Subcutaneous abdominal adipose tissue (tissue), 5 donors: ENCODE measurements at regions not wholly inside any gene's neighbourhood (a gene's known extent, or its start where the extent isn't known, plus 50 kb on each side); places are given as distances from the start of the nearest gene placed in this dataset.
"Not testable (repeated sequence)": the region's sequence is repeated elsewhere in the genome, so short reads cannot be mapped to it uniquely, and the experiment has no call there.

Source experiments
- H3K27ac ChIP-seq: one replicate; pipeline ENCODE4 v1.7.0; 2013; ENCODE audit warnings: low read depth, mild to moderate bottlenecking, inconsistent platforms, low read length, moderate library complexity
- H3K27me3 ChIP-seq, 5 donors: one replicate each; pipeline ENCODE4 v1.7.0; 2013; ENCODE audit warnings: low read length in 5 of 5, inconsistent platforms in 1 of 5; ENCODE audit not compliant: control insufficient read depth in 5 of 5, insufficient read depth in 4 of 5
- H3K36me3 ChIP-seq, 5 donors: one replicate each; pipeline ENCODE4 v1.7.0; 2013; ENCODE audit warnings: low read length in 5 of 5; ENCODE audit not compliant: control insufficient read depth in 5 of 5, insufficient read depth in 5 of 5
- H3K4me1 ChIP-seq, 5 donors: one replicate each; pipeline ENCODE4 v1.7.0; 2013; ENCODE audit warnings: low read length in 5 of 5, mild to moderate bottlenecking in 3 of 5, moderate library complexity in 1 of 5; ENCODE audit not compliant: control insufficient read depth in 5 of 5, insufficient read depth in 5 of 5
- H3K4me3 ChIP-seq, 5 donors: one replicate each; pipeline ENCODE4 v1.7.0; 2013; ENCODE audit warnings: low read length in 5 of 5, low read depth in 1 of 5
- H3K9ac ChIP-seq, 5 donors: one replicate each; pipeline ENCODE4 v1.7.0; 2013; ENCODE audit warnings: low read length in 5 of 5, mild to moderate bottlenecking in 4 of 5, moderate library complexity in 3 of 5
- H3K9me3 ChIP-seq, 5 donors: one replicate each; pipeline ENCODE4 v1.7.0; 2013; ENCODE audit warnings: low read length in 5 of 5; ENCODE audit not compliant: control insufficient read depth in 5 of 5
- donor health status: healthy.
- donor health status: healthy.
- donor health status: healthy.
- donor health status: healthy.
- donor health status: healthy.

- H3K4me3 ChIP-seq, H3K9me3 ChIP-seq, H3K9ac ChIP-seq, H3K27me3 ChIP-seq, H3K4me1 ChIP-seq, H3K27ac ChIP-seq, H3K36me3 ChIP-seq: not testable (repeated sequence)
Measured at GRCh38 chr20:54983394-54984103, 508.2 kb downstream of the DOK5 start.

DNA sequence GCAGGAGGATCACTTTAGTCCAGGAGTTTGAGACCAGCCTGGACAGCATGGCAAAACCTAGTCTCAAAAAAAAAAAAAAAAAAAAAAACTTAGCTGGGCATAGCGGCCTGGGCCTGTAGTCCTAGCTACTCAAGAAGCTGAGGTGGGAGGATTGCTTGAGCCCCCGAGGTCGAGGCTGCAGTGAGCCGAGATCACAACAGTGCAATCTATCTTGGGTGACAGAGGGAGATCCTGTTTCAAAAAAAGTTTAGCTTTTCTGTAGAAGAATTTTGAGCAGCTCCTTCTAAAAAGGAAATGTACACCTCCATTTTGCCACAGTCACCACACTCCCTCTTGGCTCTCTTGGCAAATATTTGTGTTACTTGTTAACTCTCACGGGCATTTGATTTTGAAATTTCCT, 505.8 kb downstream of the DOK5 start:
- Histone ChIP-seq H3K27ac (no peak overlapping the region), H3K4me3 (no peak overlapping the region), H3K36me3 (no peaks in the 10 kb centered on the region), H3K27me3 (no peaks in the 10 kb centered on the region), H3K4me1 (peaks cover 0 to 10% (median 3%) of the 10 kb centered on the region in 5 donors), H3K9me3 (no peaks in the 10 kb centered on the region), H3K9ac (no peak overlapping the region)

DNA sequence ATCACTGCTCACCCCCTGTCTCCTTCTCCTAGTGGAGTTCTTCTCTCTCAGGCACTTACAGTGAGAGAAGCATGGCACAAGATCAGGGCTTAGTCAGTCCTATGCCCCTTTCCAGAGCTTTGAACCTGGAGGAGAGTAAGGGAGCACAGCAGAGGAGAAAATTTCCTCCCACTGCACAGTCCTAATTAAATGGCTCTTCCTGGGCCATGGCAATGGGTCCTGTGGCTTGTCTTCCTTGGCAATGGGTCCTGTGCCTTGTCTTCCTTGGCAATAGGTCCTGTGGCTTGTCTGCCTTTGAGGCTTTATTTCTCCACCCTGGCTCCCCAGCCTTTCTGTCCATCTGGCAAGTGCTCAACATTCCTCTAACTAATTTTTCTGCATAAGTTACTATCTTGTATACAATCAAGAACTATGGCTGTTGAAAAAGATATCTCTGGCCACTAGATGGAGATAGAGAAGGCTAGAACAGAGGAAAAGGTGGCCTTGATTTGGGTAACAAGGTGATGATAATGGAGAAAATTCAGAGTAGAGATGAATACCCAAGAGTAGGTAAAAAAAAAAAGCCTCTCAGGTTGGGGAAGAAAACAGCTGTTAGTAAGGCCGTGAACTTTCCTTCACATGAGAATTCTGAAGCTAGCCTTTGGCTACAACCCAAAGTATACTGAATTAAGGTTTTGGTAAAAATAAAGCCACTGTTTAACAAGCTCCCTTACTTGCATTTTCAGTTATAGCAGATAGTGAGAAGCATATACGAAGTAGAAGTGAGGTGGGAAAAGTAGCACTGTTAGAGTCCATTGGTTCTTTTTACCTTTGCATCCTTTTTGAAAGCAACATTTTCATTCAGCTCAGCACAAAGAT, 504.9 kb downstream of the DOK5 start:
- Histone ChIP-seq H3K27ac (no peak overlapping the region), H3K9ac (no peak overlapping the region), H3K27me3 (no peaks in the 10 kb centered on the region), H3K4me3 (no peak overlapping the region), H3K36me3 (no peaks in the 10 kb centered on the region), H3K9me3 (no peaks in the 10 kb centered on the region), H3K4me1 (peaks cover 0 to 15% (median 9%) of the 10 kb centered on the region in 5 donors)

GRCh38 chr20:54950304-54950703, 474.9 kb downstream of the DOK5 start:
- no peaks in the 10 kb centered on the region for H3K9me3 ChIP-seq
- no peaks in the 10 kb centered on the region for H3K36me3 ChIP-seq
- no peak overlapping the region for H3K27ac ChIP-seq
- no peaks in the 10 kb centered on the region for H3K27me3 ChIP-seq
- H3K4me3 ChIP-seq = no peak overlapping the region
- H3K9ac ChIP-seq = no peak overlapping the region
- no peaks in the 10 kb centered on the region for H3K4me1 ChIP-seq

DNA sequence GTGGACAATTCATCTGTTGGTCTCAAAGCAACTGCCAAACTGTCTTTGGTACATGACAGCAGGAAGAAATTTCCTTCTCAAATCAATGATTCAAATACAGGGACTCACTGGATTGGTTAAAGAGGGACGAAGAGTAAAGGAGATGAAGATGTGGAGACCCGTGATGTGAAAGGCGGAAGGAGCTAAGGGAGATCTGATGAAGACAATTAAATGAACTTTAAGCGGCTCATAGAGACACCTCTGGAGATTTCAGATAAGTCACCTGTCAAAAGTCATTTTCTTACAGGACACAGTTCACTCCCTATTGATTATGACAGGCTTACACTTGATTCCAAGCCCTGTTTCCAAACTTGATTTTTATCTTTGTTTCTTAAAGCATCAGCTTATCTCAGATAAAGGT, 466.3 kb downstream of the DOK5 start:
- Histone ChIP-seq H3K27me3 (no peaks in the 10 kb centered on the region), H3K36me3 (no peaks in the 10 kb centered on the region), H3K4me1 (no peaks in the 10 kb centered on the region), H3K9ac (no peak overlapping the region), H3K9me3 (no peaks in the 10 kb centered on the region), H3K4me3 (no peak overlapping the region), H3K27ac (no peak overlapping the region)

DNA sequence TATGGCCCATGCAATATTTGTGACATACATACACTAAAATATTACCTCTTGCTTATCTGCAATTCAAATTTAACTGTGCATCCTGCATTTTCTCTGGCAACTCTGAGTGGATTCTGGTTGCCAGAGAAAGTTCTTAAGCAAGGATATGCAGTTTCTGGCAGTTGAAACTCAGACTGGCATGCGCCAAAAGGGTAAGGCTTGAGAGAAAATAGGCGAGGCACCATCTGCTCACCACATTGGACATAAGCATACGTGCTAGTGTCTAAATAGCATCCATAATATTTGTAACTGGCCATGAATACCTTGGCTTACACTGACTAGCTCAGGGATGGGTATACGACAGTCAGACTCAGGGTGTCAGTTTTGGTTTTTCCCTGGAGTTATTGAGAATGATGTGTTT, 465.1 kb downstream of the DOK5 start:
- H3K27ac ChIP-seq = no peak overlapping the region
- H3K4me1 ChIP-seq = no peaks in the 10 kb centered on the region
- H3K4me3 ChIP-seq = no peak overlapping the region
- no peaks in the 10 kb centered on the region for H3K36me3 ChIP-seq
- no peaks in the 10 kb centered on the region for H3K9me3 ChIP-seq
- H3K27me3 ChIP-seq = no peaks in the 10 kb centered on the region
- no peak overlapping the region for H3K9ac ChIP-seq

GRCh38 chr20:54938707-54939106, 463.3 kb downstream of the DOK5 start:
- no peaks in the 10 kb centered on the region for H3K36me3 ChIP-seq
- H3K9ac ChIP-seq = no peak overlapping the region
- H3K4me3 ChIP-seq = no peak overlapping the region
- H3K9me3 ChIP-seq = no peaks in the 10 kb centered on the region
- no peak overlapping the region for H3K27ac ChIP-seq
- H3K27me3 ChIP-seq = no peaks in the 10 kb centered on the region
- no peaks in the 10 kb centered on the region for H3K4me1 ChIP-seq

DNA sequence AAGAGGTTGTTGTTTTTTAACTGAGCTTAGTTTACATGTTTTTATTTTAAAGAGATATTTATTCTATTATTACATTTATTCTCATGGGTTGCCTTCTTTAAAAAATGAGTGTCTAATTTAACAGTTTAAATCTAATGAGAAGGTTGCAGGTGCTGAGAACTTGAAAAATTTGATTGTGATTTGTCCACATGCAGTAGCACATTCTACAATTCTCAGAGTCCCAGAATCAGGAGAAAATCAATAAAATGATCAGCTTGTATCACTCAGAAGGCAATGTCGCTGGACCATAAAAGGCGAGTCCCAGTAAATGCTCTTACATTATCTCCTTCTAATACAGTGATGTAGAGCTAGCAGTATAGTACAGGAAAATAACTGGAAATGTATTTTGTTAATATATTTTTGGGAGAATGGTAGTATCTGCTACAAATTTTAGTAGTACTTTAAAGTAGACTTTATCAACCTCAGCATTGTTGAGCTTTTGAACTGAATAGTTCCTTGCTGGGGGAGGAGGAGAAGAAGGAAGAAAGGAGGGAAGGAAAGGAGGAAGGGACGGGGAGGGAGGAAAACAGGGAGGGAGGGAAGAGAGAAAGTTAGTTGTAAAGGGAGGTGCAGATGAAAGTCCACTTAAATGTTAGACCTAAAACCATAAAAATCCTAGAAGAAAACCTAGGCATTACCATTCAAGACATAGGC, 458.0 kb downstream of the DOK5 start:
- H3K27me3 ChIP-seq = no peaks in the 10 kb centered on the region
- H3K4me3 ChIP-seq = no peak overlapping the region
- H3K9me3 ChIP-seq = peaks cover 0 to 3% (median 0%) of the 10 kb centered on the region in 5 donors
- no peaks in the 10 kb centered on the region for H3K4me1 ChIP-seq
- no peak overlapping the region for H3K9ac ChIP-seq
- H3K36me3 ChIP-seq = no peaks in the 10 kb centered on the region
- no peak overlapping the region for H3K27ac ChIP-seq

GRCh38 chr20:54929191-54929590, 453.8 kb downstream of the DOK5 start:
- Histone ChIP-seq H3K36me3 (no peaks in the 10 kb centered on the region), H3K27ac (no peak overlapping the region), H3K4me1 (no peaks in the 10 kb centered on the region), H3K4me3 (no peak overlapping the region), H3K9me3 (peaks cover 0 to 3% (median 0%) of the 10 kb centered on the region in 5 donors), H3K27me3 (no peaks in the 10 kb centered on the region), H3K9ac (no peak overlapping the region)

DNA sequence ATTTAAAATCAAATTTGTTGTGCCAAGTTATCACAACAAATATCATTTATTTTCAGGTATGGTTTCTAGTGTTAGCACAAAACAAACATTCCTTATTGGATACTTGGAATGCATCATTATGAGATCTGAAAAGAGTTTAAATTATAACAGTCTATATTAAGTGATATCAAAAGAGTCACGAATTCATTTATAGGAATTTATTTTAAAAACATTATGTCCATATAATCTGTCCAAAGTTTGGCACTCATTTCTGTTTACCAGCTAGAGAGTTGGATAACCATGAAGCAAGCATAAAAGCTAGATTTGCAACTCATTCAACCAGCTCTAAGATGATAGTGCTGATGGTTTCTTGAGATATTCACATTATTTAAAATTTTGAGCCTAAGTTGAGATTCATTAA, 453.2 kb downstream of the DOK5 start:
- Histone ChIP-seq H3K27ac (no peak overlapping the region), H3K9me3 (peaks cover 0 to 3% (median 0%) of the 10 kb centered on the region in 5 donors), H3K27me3 (no peaks in the 10 kb centered on the region), H3K36me3 (no peaks in the 10 kb centered on the region), H3K4me3 (no peak overlapping the region), H3K9ac (no peak overlapping the region), H3K4me1 (no peaks in the 10 kb centered on the region)
